PC-3 (cell line): ENCODE measurements at regions not wholly inside any gene's neighbourhood (a gene's known extent, or its start where the extent isn't known, plus 50 kb on each side); places are given as distances from the start of the nearest gene placed in this dataset.

Experiments
- ATAC-seq: fragments of 200-7000 bp; cut with Tn5 transposase; 2 replicates; pipeline ENCODE4 v1.9.1; 2020; ENCODE audit warnings: mild to moderate bottlenecking, moderate library complexity
- BruUV-seq: library from RNA; stranded (reverse); fragments of 400-500 nt; replicated peaks from 2 replicates; lab custom pipeline; 2021; lab: Mats Ljungman, UMichigan
- CTCF ChIA-PET: fragments of 300-600 bp; sonication (Branson Sonifier 250); formaldehyde crosslinking; loops from one replicate; lab custom pipeline; 2022; ENCODE audit warnings: antibody characterized with exemption; lab: Charles Lee
- POLR2A ChIA-PET: fragments of 300-600 bp; sonication (Branson Sonifier 250); formaldehyde crosslinking; loops from one replicate; lab custom pipeline; 2022; ENCODE audit warnings: antibody characterized with exemption; ENCODE audit not compliant: unreplicated experiment; lab: Charles Lee
- DNase-seq: peaks from one replicate; pipeline ENCODE4 v3.0.0-alpha.2; 2015
- H2AFZ ChIP-seq: fragments of 300-600 bp; sonication (generic); 2 replicates; pipeline ENCODE4 v1.6.0; 2016; ENCODE audit warnings: antibody characterized with exemption, low read length
- H3F3A ChIP-seq: fragments of 300-600 bp; sonication (generic); one replicate; pipeline ENCODE4 v1.6.0; 2017; ENCODE audit warnings: antibody characterized with exemption, low read length, control low read depth, mild to moderate bottlenecking; ENCODE audit not compliant: unreplicated experiment
- H3K27ac ChIP-seq: fragments of 300-600 bp; sonication (generic); 2 replicates; pipeline ENCODE4 v1.5.1; 2016; ENCODE audit warnings: mild to moderate bottlenecking, low read length
- H3K27me3 ChIP-seq: fragments of 300-600 bp; sonication (generic); 2 replicates; pipeline ENCODE4 v1.6.1; 2016; ENCODE audit warnings: low read length, mixed read lengths
- H3K36me3 ChIP-seq: fragments of 300-600 bp; sonication (generic); 2 replicates; pipeline ENCODE4 v1.6.1; 2016; ENCODE audit warnings: low read depth, mixed run types, low read length, mixed read lengths
- H3K4me1 ChIP-seq: fragments of 300-600 bp; sonication (generic); 2 replicates; pipeline ENCODE4 v1.5.1; 2016; ENCODE audit warnings: low read length; ENCODE audit not compliant: insufficient read depth
- H3K4me2 ChIP-seq: fragments of 300-600 bp; sonication (generic); 2 replicates; pipeline ENCODE4 v1.6.0; 2016; ENCODE audit warnings: low read length
- H3K4me3 ChIP-seq: fragments of 300-600 bp; sonication (generic); 2 replicates; pipeline ENCODE4 v1.5.1; 2016; ENCODE audit warnings: mild to moderate bottlenecking, low read length, mixed read lengths
- H3K79me2 ChIP-seq: fragments of 300-600 bp; sonication (generic); 2 replicates; pipeline ENCODE4 v1.6.1; 2017; ENCODE audit warnings: low read length, mixed read lengths
- H3K9ac ChIP-seq: fragments of 300-600 bp; sonication (generic); 2 replicates; pipeline ENCODE4 v1.6.0; 2016; ENCODE audit warnings: mild to moderate bottlenecking, low read length
- H3K9me2 ChIP-seq: fragments of 300-600 bp; sonication (generic); replicated peaks from 2 replicates; pipeline ENCODE4 v1.6.1; 2016; ENCODE audit warnings: mixed run types, low read length, mixed read lengths
- H3K9me3 ChIP-seq: fragments of 300-600 bp; sonication (generic); 2 replicates; pipeline ENCODE4 v1.6.1; 2016; ENCODE audit warnings: low read length, mixed read lengths
- H4K20me1 ChIP-seq: fragments of 300-600 bp; sonication (generic); 2 replicates; pipeline ENCODE4 v1.6.1; 2016; ENCODE audit warnings: low read length, mixed read lengths
- EZH2 ChIP-seq: fragments of 300-600 bp; sonication (generic); IDR thresholded peaks from one replicate; pipeline ENCODE4 v1.6.1; 2017; ENCODE audit warnings: antibody characterized with exemption, mild to moderate bottlenecking, low read length; ENCODE audit not compliant: unreplicated experiment
- EZH2phosphoT487 ChIP-seq: fragments of 300-600 bp; sonication (generic); IDR thresholded peaks from 2 replicates; pipeline ENCODE4 v1.6.1; 2018; ENCODE audit warnings: mild to moderate bottlenecking, antibody characterized with exemption, low read length, borderline replicate concordance
- intact Hi-C: fragments of 100-400 bp; cut with micrococcal nuclease; formaldehyde crosslinking; loops from 2 replicates; pipeline ENCODE4 v1.9.0; 2023
- TF ChIP-seq, protein P1 (sequence below): fragments of 300-600 bp; sonication (generic); conservative IDR thresholded peaks from 2 replicates; pipeline ENCODE4 v1.5.1; 2017; ENCODE audit warnings: antibody characterized with exemption, low read depth, mild to moderate bottlenecking, low read length

GRCh38 chr2:62381656-62382055, 124.3 kb downstream of the TMEM17 start:
- H4K20me1 ChIP-seq: no peaks in the 10 kb centered on the region
- H3K4me2 ChIP-seq: no peak overlapping the region
- TF ChIP-seq EZH2 (no peak), EZH2phosphoT487 (no peak)
- TF ChIP-seq, protein P1, sequence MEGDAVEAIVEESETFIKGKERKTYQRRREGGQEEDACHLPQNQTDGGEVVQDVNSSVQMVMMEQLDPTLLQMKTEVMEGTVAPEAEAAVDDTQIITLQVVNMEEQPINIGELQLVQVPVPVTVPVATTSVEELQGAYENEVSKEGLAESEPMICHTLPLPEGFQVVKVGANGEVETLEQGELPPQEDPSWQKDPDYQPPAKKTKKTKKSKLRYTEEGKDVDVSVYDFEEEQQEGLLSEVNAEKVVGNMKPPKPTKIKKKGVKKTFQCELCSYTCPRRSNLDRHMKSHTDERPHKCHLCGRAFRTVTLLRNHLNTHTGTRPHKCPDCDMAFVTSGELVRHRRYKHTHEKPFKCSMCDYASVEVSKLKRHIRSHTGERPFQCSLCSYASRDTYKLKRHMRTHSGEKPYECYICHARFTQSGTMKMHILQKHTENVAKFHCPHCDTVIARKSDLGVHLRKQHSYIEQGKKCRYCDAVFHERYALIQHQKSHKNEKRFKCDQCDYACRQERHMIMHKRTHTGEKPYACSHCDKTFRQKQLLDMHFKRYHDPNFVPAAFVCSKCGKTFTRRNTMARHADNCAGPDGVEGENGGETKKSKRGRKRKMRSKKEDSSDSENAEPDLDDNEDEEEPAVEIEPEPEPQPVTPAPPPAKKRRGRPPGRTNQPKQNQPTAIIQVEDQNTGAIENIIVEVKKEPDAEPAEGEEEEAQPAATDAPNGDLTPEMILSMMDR: no peak
- POLR2A ChIA-PET: no interaction called here
- H3K36me3 ChIP-seq: no peaks in the 10 kb centered on the region
- no peak overlapping the region for H3K9ac ChIP-seq
- H3K9me2 ChIP-seq: no peaks in the 10 kb centered on the region
- no peaks in the 10 kb centered on the region for H3F3A ChIP-seq
- H3K4me1 ChIP-seq: no peaks in the 10 kb centered on the region
- H3K9me3 ChIP-seq: no peaks in the 10 kb centered on the region
- intact Hi-C loops: no loop called here
- DNase-seq (no peak), ATAC-seq (no peak)
- no peak overlapping the region for H3K27ac ChIP-seq
- CTCF ChIA-PET: no interaction called here
- no peak overlapping the region for H2AFZ ChIP-seq
- no peaks in the 10 kb centered on the region for H3K27me3 ChIP-seq
- no peaks in the 10 kb centered on the region for H3K79me2 ChIP-seq
- BruUV-seq: no TSS peak
- H3K4me3 ChIP-seq: no peak overlapping the region

DNA sequence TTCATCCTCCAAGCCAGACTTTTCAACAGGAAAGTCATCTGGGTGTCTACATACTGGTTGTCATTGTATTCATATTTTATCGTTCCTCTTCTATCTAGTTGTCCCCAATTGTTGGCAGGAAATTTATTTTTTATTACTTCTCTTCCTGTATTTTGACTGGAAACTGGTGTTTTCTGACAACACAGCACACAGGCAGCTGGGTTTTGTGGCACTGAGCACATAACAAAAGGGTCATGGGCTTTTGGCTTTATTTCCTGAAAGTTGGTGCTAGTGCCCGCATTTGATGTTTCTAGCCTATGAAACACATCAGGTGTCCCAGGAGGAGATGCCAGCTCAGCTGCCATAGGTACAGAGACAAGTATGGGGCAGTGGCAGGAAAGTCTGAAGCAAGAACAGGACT, 126.4 kb downstream of the TMEM17 start:
- DNase-seq (no peak), ATAC-seq (no peak)
- Histone ChIP-seq H3K27me3 (no peaks in the 10 kb centered on the region), H3K27ac (no peak overlapping the region), H3K79me2 (no peaks in the 10 kb centered on the region), H2AFZ (no peak overlapping the region), H3K4me3 (no peak overlapping the region), H4K20me1 (no peaks in the 10 kb centered on the region), H3K9me2 (no peaks in the 10 kb centered on the region), H3K4me2 (no peak overlapping the region), H3K9me3 (no peaks in the 10 kb centered on the region), H3K36me3 (no peaks in the 10 kb centered on the region), H3K9ac (no peak overlapping the region), H3K4me1 (no peaks in the 10 kb centered on the region), H3F3A (no peaks in the 10 kb centered on the region)
- no TSS peak for BruUV-seq
- ChIA-PET POLR2A (no interaction called here), CTCF (no interaction called here)
- TF ChIP-seq EZH2phosphoT487: no peak
- TF ChIP-seq, protein P1: no peak
- no peak for TF ChIP-seq EZH2
- intact Hi-C loops: no loop called here

- DNase-seq (no peak), ATAC-seq (no peak)
- H2AFZ ChIP-seq: no peak overlapping the region
- no peak overlapping the region for H3K9ac ChIP-seq
- no peak overlapping the region for H3K4me3 ChIP-seq
- CTCF ChIA-PET: no interaction called here
- intact Hi-C loops: no loop called here
- POLR2A ChIA-PET: no interaction called here
- no peaks in the 10 kb centered on the region for H3K79me2 ChIP-seq
- H3K9me3 ChIP-seq: 0 out of 2 replicates have a peak, but pooled peaks cover 9% of the 10 kb centered on the region
- H3K36me3 ChIP-seq: peaks cover 3% of the 10 kb centered on the region; the same call in 1 of the 2 replicates
- no peaks in the 10 kb centered on the region for H3F3A ChIP-seq
- no peak overlapping the region for H3K27ac ChIP-seq
- no peaks in the 10 kb centered on the region for H4K20me1 ChIP-seq
- TF ChIP-seq, protein P1: no peak
- TF ChIP-seq EZH2 (no peak), EZH2phosphoT487 (no peak)
- no peaks in the 10 kb centered on the region for H3K4me1 ChIP-seq
- H3K9me2 ChIP-seq: no peaks in the 10 kb centered on the region
- no peaks in the 10 kb centered on the region for H3K27me3 ChIP-seq
- no TSS peak for BruUV-seq
- H3K4me2 ChIP-seq: no peak overlapping the region
These were observed 130.9 kb downstream of the TMEM17 start for GRCh38 chr2:62375113-62375420.
